ENCODE measurements at regions not wholly inside any gene's neighbourhood (a gene's known extent, or its start where the extent isn't known, plus 50 kb on each side); places are given as distances from the start of the nearest gene placed in this dataset.

- Mint-ChIP-seq H3K4me1 (ENCODE audit: low read depth) (peaks cover 17% of the 10 kb centered on the region), H3K27ac (no peak overlapping the region), H3K27me3 (ENCODE audit: low read depth) (no peaks in the 10 kb centered on the region), H3K4me3 (no peak overlapping the region), H3K36me3 (ENCODE audit: insufficient read depth in 2 of 2) (no peaks in the 10 kb centered on the region), H3K9me3 (no peaks in the 10 kb centered on the region)
- DNase-seq (no peak), ATAC-seq (replicated peaks in 1 of 2) (no peak)
These were observed 304.9 kb upstream of the DUSP10 start for GRCh38 chr1:222046684-222047263.

- no peak for ATAC-seq (replicated peaks in 1 of 2)
- H3K27ac Mint-ChIP-seq: no peak overlapping the region
- DNase-seq: no peak
- no peaks in the 10 kb centered on the region for H3K9me3 Mint-ChIP-seq
- H3K36me3 Mint-ChIP-seq (ENCODE audit: insufficient read depth in 2 of 2): no peaks in the 10 kb centered on the region
- no peak overlapping the region for H3K4me3 Mint-ChIP-seq
- peaks cover 17% of the 10 kb centered on the region for H3K4me1 Mint-ChIP-seq (ENCODE audit: low read depth)
- H3K27me3 Mint-ChIP-seq (ENCODE audit: low read depth): no peaks in the 10 kb centered on the region
These were observed 303.9 kb upstream of the DUSP10 start for GRCh38 chr1:222045786-222046185.

GRCh38 chr1:222045236-222045635, 303.3 kb upstream of the DUSP10 start:
- Mint-ChIP-seq H3K4me3 (no peak overlapping the region), H3K9me3 (no peaks in the 10 kb centered on the region), H3K27me3 (ENCODE audit: low read depth) (no peaks in the 10 kb centered on the region), H3K36me3 (ENCODE audit: insufficient read depth in 2 of 2) (no peaks in the 10 kb centered on the region), H3K27ac (no peak overlapping the region), H3K4me1 (ENCODE audit: low read depth) (peaks cover 12% of the 10 kb centered on the region)
- no peak for DNase-seq
- ATAC-seq (replicated peaks in 1 of 2): no peak

- Mint-ChIP-seq H3K9me3 (no peaks in the 10 kb centered on the region), H3K4me1 (ENCODE audit: low read depth) (peaks cover 9% of the 10 kb centered on the region), H3K27me3 (ENCODE audit: low read depth) (no peaks in the 10 kb centered on the region), H3K27ac (no peak overlapping the region), H3K4me3 (no peak overlapping the region), H3K36me3 (ENCODE audit: insufficient read depth in 2 of 2) (no peaks in the 10 kb centered on the region)
- no peak for ATAC-seq (replicated peaks in 1 of 2)
- no peak for DNase-seq
These were observed 301.8 kb upstream of the DUSP10 start for GRCh38 chr1:222043444-222044292.

GRCh38 chr1:222042120-222042519, 300.2 kb upstream of the DUSP10 start:
- ATAC-seq (replicated peaks in 1 of 2) (no peak), DNase-seq (no peak)
- no peaks in the 10 kb centered on the region for H3K9me3 Mint-ChIP-seq
- no peak overlapping the region for H3K27ac Mint-ChIP-seq
- H3K36me3 Mint-ChIP-seq (ENCODE audit: insufficient read depth in 2 of 2): no peaks in the 10 kb centered on the region
- no peaks in the 10 kb centered on the region for H3K4me1 Mint-ChIP-seq (ENCODE audit: low read depth)
- peaks cover 4% of the 10 kb centered on the region for H3K27me3 Mint-ChIP-seq (ENCODE audit: low read depth)
- no peak overlapping the region for H3K4me3 Mint-ChIP-seq

- H3K27me3 Mint-ChIP-seq (ENCODE audit: low read depth): peaks cover 12% of the 10 kb centered on the region
- no peak for ATAC-seq (replicated peaks in 1 of 2)
These were observed 299.1 kb upstream of the DUSP10 start for GRCh38 chr1:222040955-222041354.

GRCh38 chr1:222040121-222040805, 298.4 kb upstream of the DUSP10 start:
- Mint-ChIP-seq H3K4me3 (no peak overlapping the region), H3K27me3 (ENCODE audit: low read depth) (peaks cover 16% of the 10 kb centered on the region), H3K4me1 (ENCODE audit: low read depth) (no peaks in the 10 kb centered on the region), H3K9me3 (no peaks in the 10 kb centered on the region), H3K27ac (no peak overlapping the region), H3K36me3 (ENCODE audit: insufficient read depth in 2 of 2) (no peaks in the 10 kb centered on the region)
- ATAC-seq (replicated peaks in 1 of 2) (no peak), DNase-seq (no peak)

More at GRCh38 chr1:222040955-222041354, 299.1 kb upstream of the DUSP10 start:
- no peak overlapping the region for H3K4me3 Mint-ChIP-seq
- no peaks in the 10 kb centered on the region for H3K36me3 Mint-ChIP-seq (ENCODE audit: insufficient read depth in 2 of 2)
- no peak for DNase-seq
- no peaks in the 10 kb centered on the region for H3K4me1 Mint-ChIP-seq (ENCODE audit: low read depth)
- H3K9me3 Mint-ChIP-seq: no peaks in the 10 kb centered on the region
- no peak overlapping the region for H3K27ac Mint-ChIP-seq

- no peaks in the 10 kb centered on the region for H3K36me3 Mint-ChIP-seq (ENCODE audit: insufficient read depth in 2 of 2)
- H3K9me3 Mint-ChIP-seq: no peaks in the 10 kb centered on the region
- H3K4me1 Mint-ChIP-seq (ENCODE audit: low read depth): no peaks in the 10 kb centered on the region
- no peak for ATAC-seq (replicated peaks in 1 of 2)
- no peak overlapping the region for H3K4me3 Mint-ChIP-seq
- peaks cover 16% of the 10 kb centered on the region for H3K27me3 Mint-ChIP-seq (ENCODE audit: low read depth)
- H3K27ac Mint-ChIP-seq: no peak overlapping the region
- DNase-seq: no peak
These were observed 297.1 kb upstream of the DUSP10 start for GRCh38 chr1:222038971-222039370.

GRCh38 chr1:222037720-222038119, 295.8 kb upstream of the DUSP10 start:
- Mint-ChIP-seq H3K9me3 (no peaks in the 10 kb centered on the region), H3K4me3 (no peak overlapping the region), H3K27me3 (ENCODE audit: low read depth) (peaks cover 16% of the 10 kb centered on the region), H3K36me3 (ENCODE audit: insufficient read depth in 2 of 2) (no peaks in the 10 kb centered on the region), H3K27ac (no peak overlapping the region), H3K4me1 (ENCODE audit: low read depth) (no peaks in the 10 kb centered on the region)
- no peak for ATAC-seq (replicated peaks in 1 of 2)
- DNase-seq: no peak

- ATAC-seq (replicated peaks in 1 of 2): no peak
- Mint-ChIP-seq H3K27ac (no peak overlapping the region), H3K4me1 (ENCODE audit: low read depth) (no peaks in the 10 kb centered on the region), H3K36me3 (ENCODE audit: insufficient read depth in 2 of 2) (no peaks in the 10 kb centered on the region), H3K4me3 (no peak overlapping the region), H3K27me3 (ENCODE audit: low read depth) (peaks cover 16% of the 10 kb centered on the region), H3K9me3 (no peaks in the 10 kb centered on the region)
- DNase-seq: no peak
These were observed 292.9 kb upstream of the DUSP10 start for GRCh38 chr1:222034790-222035189.

- H3K27ac Mint-ChIP-seq: no peak overlapping the region
- no peak for DNase-seq
- H3K9me3 Mint-ChIP-seq: no peaks in the 10 kb centered on the region
- H3K4me3 Mint-ChIP-seq: no peak overlapping the region
- no peaks in the 10 kb centered on the region for H3K36me3 Mint-ChIP-seq (ENCODE audit: insufficient read depth in 2 of 2)
- H3K27me3 Mint-ChIP-seq (ENCODE audit: low read depth): peaks cover 16% of the 10 kb centered on the region
- ATAC-seq (replicated peaks in 1 of 2): no peak
- no peaks in the 10 kb centered on the region for H3K4me1 Mint-ChIP-seq (ENCODE audit: low read depth)
These were observed 291.6 kb upstream of the DUSP10 start for GRCh38 chr1:222033450-222033849.

- Mint-ChIP-seq H3K4me1 (ENCODE audit: low read depth) (no peaks in the 10 kb centered on the region), H3K36me3 (ENCODE audit: insufficient read depth in 2 of 2) (no peaks in the 10 kb centered on the region), H3K4me3 (no peak overlapping the region), H3K9me3 (no peaks in the 10 kb centered on the region), H3K27ac (no peak overlapping the region), H3K27me3 (ENCODE audit: low read depth) (peaks cover 7% of the 10 kb centered on the region)
- ATAC-seq (replicated peaks in 1 of 2) (no peak), DNase-seq (no peak)
These were observed 289.4 kb upstream of the DUSP10 start for GRCh38 chr1:222031318-222031717.

- no peak for DNase-seq
- H3K4me1 Mint-ChIP-seq (ENCODE audit: low read depth): no peaks in the 10 kb centered on the region
- H3K27me3 Mint-ChIP-seq (ENCODE audit: low read depth): peaks cover 14% of the 10 kb centered on the region
- no peak overlapping the region for H3K4me3 Mint-ChIP-seq
- no peak overlapping the region for H3K27ac Mint-ChIP-seq
- no peaks in the 10 kb centered on the region for H3K9me3 Mint-ChIP-seq
- ATAC-seq (replicated peaks in 1 of 2): no peak
- H3K36me3 Mint-ChIP-seq (ENCODE audit: insufficient read depth in 2 of 2): no peaks in the 10 kb centered on the region
These were observed 286.8 kb upstream of the DUSP10 start for GRCh38 chr1:222028676-222029075.

Data from activated T-cell treated with anti-CD3 and anti-CD28 coated beads, Interleukin-2, amount 50 U/mL, for 72 hours (primary cell).